A549 (cell line): ENCODE measurements at regions not wholly inside any gene's neighbourhood (a gene's known extent, or its start where the extent isn't known, plus 50 kb on each side); places are given as distances from the start of the nearest gene placed in this dataset.

Experiments
- ATAC-seq, 2 experiments: fragments of 200-7000 bp in 1 of 2; fragments of >200 bp in 1 of 2; cut with Nextera tagmentation in 1 of 2; cut with Tn5 transposase in 1 of 2; 3 replicates each; pipeline versions ENCODE4 v1.8.0 to v1.9.1; 2018 to 2020; ENCODE audit warnings: mild to moderate bottlenecking in 1 of 2, moderate library complexity in 1 of 2
- CTCF ChIA-PET: fragments of 300-600 bp; sonication (Branson Sonifier 250); formaldehyde crosslinking; extraction: SDS; loops from one replicate; lab custom pipeline; 2021; ENCODE audit warnings: antibody characterized with exemption, inconsistent platforms; lab: Yijun Ruan, JAX
- POLR2A ChIA-PET: fragments of 350-600 bp; formaldehyde crosslinking; extraction: SDS; loops from one replicate; lab custom pipeline; 2021; ENCODE audit warnings: antibody characterized with exemption, inconsistent platforms; lab: Yijun Ruan, JAX
- DNase-seq, 2 experiments: peaks; one replicate each; pipeline versions ENCODE4 v3.0.0 to v3.0.0-alpha.2; 2011 to 2016; ENCODE audit warnings: low read depth in 1 of 2, low spot score in 1 of 2
- FAIRE-seq: peaks from 2 replicates; lab custom pipeline; 2011; peaks lifted over from hg19 to GRCh38; lab: Jason Lieb, UNC
- H3K27ac ChIP-seq, 2 experiments: fragments of >200 bp; sonication (Bioruptor Twin); formaldehyde crosslinking; 3 replicates each; pipeline ENCODE4 v1.5.1; 2016 to 2017
- H3K4me1 ChIP-seq: fragments of >200 bp; sonication (Bioruptor Twin); formaldehyde crosslinking; 3 replicates; pipeline ENCODE4 v1.6.1; 2016
- H3K4me2 ChIP-seq: fragments of >200 bp; sonication (Bioruptor Twin); formaldehyde crosslinking; 3 replicates; pipeline ENCODE4 v1.6.1; 2016
- H3K4me3 ChIP-seq: fragments of >200 bp; sonication (Bioruptor Twin); formaldehyde crosslinking; 3 replicates; pipeline ENCODE4 v1.5.1; 2016
- H3K9me3 ChIP-seq: fragments of >200 bp; sonication (Bioruptor Twin); formaldehyde crosslinking; 3 replicates; pipeline ENCODE4 v1.6.1; 2016
- CBX8 ChIP-seq: fragments of 200-600 bp; sonication (generic); IDR thresholded peaks from 2 replicates; pipeline ENCODE4 v1.6.1; 2016
- CEBPB ChIP-seq, 2 experiments: fragments of >200 bp in 1 of 2; sonication (Bioruptor Twin) in 1 of 2; formaldehyde crosslinking in 1 of 2; IDR thresholded peaks; 2 replicates each; pipeline ENCODE4 v1.6.1; 2012 to 2016
- CHD2 ChIP-seq: fragments of 150-350 bp; IDR thresholded peaks from 2 replicates; pipeline ENCODE4 v1.6.1; 2014; ENCODE audit warnings: low read length; ENCODE audit not compliant: partially characterized antibody
- EP300 ChIP-seq, 2 experiments: fragments of >200 bp; sonication (Bioruptor Twin); formaldehyde crosslinking; IDR thresholded peaks; 2 replicates in 1 of 2; 3 replicates in 1 of 2; pipeline ENCODE4 v1.6.1; 2016 to 2017
- FOSB ChIP-seq: fragments of 250-450 bp; sonication (Bioruptor Pico); IDR thresholded peaks from 2 replicates; pipeline ENCODE4 v1.5.0; 2020; ENCODE audit warnings: mild to moderate bottlenecking, moderate library complexity
- GATA3 ChIP-seq: IDR thresholded peaks from 2 replicates; pipeline ENCODE4 v1.6.1; 2012; ENCODE audit warnings: borderline replicate concordance
- HDAC2 ChIP-seq: fragments of 200-600 bp; sonication (generic); IDR thresholded peaks from 2 replicates; pipeline ENCODE4 v1.6.1; 2016
- HOXA7 ChIP-seq: fragments of 250-450 bp; sonication (Bioruptor Pico); IDR thresholded peaks from 2 replicates; pipeline ENCODE4 v1.5.0; 2020; ENCODE audit warnings: mild to moderate bottlenecking, moderate library complexity
- HOXB5 ChIP-seq: fragments of 250-450 bp; sonication (Bioruptor Pico); IDR thresholded peaks from 2 replicates; pipeline ENCODE4 v1.5.0; 2020; ENCODE audit warnings: mild to moderate bottlenecking, moderate library complexity
- JUNB ChIP-seq: fragments of >200 bp; sonication (Bioruptor Twin); formaldehyde crosslinking; IDR thresholded peaks from 2 replicates; pipeline ENCODE4 v1.6.1; 2016
- KDM5A ChIP-seq: fragments of 200-600 bp; sonication (generic); IDR thresholded peaks from 2 replicates; pipeline ENCODE4 v1.6.1; 2016; ENCODE audit warnings: antibody characterized with exemption, mild to moderate bottlenecking
- MAFK ChIP-seq: fragments of 450-650 bp; IDR thresholded peaks from 2 replicates; pipeline ENCODE4 v1.6.1; 2014; ENCODE audit not compliant: partially characterized antibody
- MYC ChIP-seq: IDR thresholded peaks from 2 replicates; pipeline ENCODE4 v1.6.1; 2012; ENCODE audit warnings: mild to moderate bottlenecking, inconsistent platforms, low read length, improper control_type of control experiment, borderline replicate concordance
- POLR2A ChIP-seq: IDR thresholded peaks from 2 replicates; pipeline ENCODE4 v1.6.1; 2012; ENCODE audit warnings: mild to moderate bottlenecking, low read length
- POLR2AphosphoS2 ChIP-seq: conservative IDR thresholded peaks from 2 replicates; pipeline ENCODE4 v1.6.1; 2012; ENCODE audit warnings: low read length, improper control_type of control experiment, inconsistent platforms
- RFX5 ChIP-seq: fragments of 450-650 bp; IDR thresholded peaks from 2 replicates; pipeline ENCODE4 v1.7.1; 2014; ENCODE audit warnings: antibody characterized with exemption, mild to moderate bottlenecking, moderate library complexity
- SMC3 ChIP-seq: fragments of >200 bp; sonication (Bioruptor Twin); formaldehyde crosslinking; IDR thresholded peaks from 3 replicates; pipeline ENCODE4 v1.6.1; 2018; ENCODE audit warnings: inconsistent platforms
- SREBF2 ChIP-seq: fragments of 450-650 bp; IDR thresholded peaks from 2 replicates; pipeline ENCODE4 v1.6.1; 2014; ENCODE audit warnings: mild to moderate bottlenecking, moderate library complexity
- TFCP2L1 ChIP-seq: fragments of 250-450 bp; sonication (Bioruptor Pico); IDR thresholded peaks from 2 replicates; pipeline ENCODE4 v1.5.0; 2021; ENCODE audit warnings: mild to moderate bottlenecking
- ZC3H11A ChIP-seq: fragments of 450-650 bp; IDR thresholded peaks from 2 replicates; pipeline ENCODE4 v1.6.1; 2014; ENCODE audit warnings: antibody characterized with exemption, mild to moderate bottlenecking
- ZNF302 ChIP-seq: fragments of 250-450 bp; sonication (Bioruptor Pico); IDR thresholded peaks from 2 replicates; pipeline ENCODE4 v1.9.0; 2021; ENCODE audit warnings: inconsistent platforms, mild to moderate bottlenecking, moderate library complexity
- WGBS: methylation state at CpG from one replicate; pipeline ENCODE4 v1.1.6; 2017; ENCODE audit errors: missing lambda C conversion rate; 5-methylcytosine and 5-hydroxymethylcytosine counted together
- TF ChIP-seq, protein P1 (sequence below): IDR thresholded peaks from 2 replicates; pipeline ENCODE4 v1.6.1; 2012
- TF ChIP-seq, protein P2 (sequence below): fragments of >200 bp; sonication (Bioruptor Twin); formaldehyde crosslinking; IDR thresholded peaks from 3 replicates; pipeline ENCODE4 v1.5.1; 2016
- TF ChIP-seq, protein P3 (sequence below): fragments of >200 bp; sonication (Bioruptor Twin); formaldehyde crosslinking; IDR thresholded peaks from 2 replicates; pipeline ENCODE4 v1.6.1; 2016
- TF ChIP-seq, protein P4 (sequence below): fragments of 150-350 bp; IDR thresholded peaks from 2 replicates; pipeline ENCODE4 v1.6.1; 2014; ENCODE audit warnings: low read depth, mild to moderate bottlenecking, low read length
- TF ChIP-seq, protein P5 (sequence below): IDR thresholded peaks from 2 replicates; pipeline ENCODE4 v1.6.1; 2012; ENCODE audit warnings: low read depth, borderline replicate concordance
- TF ChIP-seq, protein P6 (sequence below): fragments of 250-450 bp; sonication (Bioruptor Pico); IDR thresholded peaks from 2 replicates; pipeline ENCODE4 v1.5.0; 2020; ENCODE audit warnings: low read depth, mild to moderate bottlenecking, moderate library complexity
- TF ChIP-seq, protein P7 (sequence below): fragments of 200-600 bp; sonication (generic); IDR thresholded peaks from 2 replicates; pipeline ENCODE4 v1.6.1; 2016; ENCODE audit warnings: antibody characterized with exemption, mild to moderate bottlenecking, moderate library complexity

DNA sequence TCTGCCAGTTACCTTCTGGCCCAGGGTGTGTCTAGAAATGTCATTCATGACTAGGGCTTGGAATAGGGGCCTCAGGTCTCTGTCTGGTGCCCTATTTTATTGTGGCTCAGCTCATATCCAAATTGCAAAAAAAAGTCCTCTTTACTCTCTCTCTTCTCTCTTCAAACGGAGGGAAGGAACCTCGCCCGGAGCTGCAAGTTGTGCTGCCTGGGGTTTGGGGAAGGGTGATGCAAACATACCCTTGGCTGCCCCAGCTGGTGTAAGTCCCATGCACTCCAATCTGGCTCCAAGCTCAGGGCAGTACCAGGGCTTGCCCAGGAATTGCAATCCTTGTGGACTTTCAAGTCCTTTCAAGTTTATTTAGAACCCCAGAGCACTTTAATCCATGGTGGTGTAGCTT is 549.6 kb downstream of the PCDH17 start:
- Histone ChIP-seq H3K4me3 (no peak overlapping the region), H3K9me3 (no peaks in the 10 kb centered on the region), H3K4me2 (no peak overlapping the region), H3K4me1 (no peaks in the 10 kb centered on the region), H3K27ac (no peak overlapping the region)
- ATAC-seq, result no peak
- no peak for DNase-seq
- TF ChIP-seq, protein P1, sequence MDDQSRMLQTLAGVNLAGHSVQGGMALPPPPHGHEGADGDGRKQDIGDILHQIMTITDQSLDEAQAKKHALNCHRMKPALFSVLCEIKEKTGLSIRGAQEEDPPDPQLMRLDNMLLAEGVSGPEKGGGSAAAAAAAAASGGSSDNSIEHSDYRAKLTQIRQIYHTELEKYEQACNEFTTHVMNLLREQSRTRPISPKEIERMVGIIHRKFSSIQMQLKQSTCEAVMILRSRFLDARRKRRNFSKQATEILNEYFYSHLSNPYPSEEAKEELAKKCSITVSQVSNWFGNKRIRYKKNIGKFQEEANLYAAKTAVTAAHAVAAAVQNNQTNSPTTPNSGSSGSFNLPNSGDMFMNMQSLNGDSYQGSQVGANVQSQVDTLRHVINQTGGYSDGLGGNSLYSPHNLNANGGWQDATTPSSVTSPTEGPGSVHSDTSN, result no peak
- TF ChIP-seq, protein P2, sequence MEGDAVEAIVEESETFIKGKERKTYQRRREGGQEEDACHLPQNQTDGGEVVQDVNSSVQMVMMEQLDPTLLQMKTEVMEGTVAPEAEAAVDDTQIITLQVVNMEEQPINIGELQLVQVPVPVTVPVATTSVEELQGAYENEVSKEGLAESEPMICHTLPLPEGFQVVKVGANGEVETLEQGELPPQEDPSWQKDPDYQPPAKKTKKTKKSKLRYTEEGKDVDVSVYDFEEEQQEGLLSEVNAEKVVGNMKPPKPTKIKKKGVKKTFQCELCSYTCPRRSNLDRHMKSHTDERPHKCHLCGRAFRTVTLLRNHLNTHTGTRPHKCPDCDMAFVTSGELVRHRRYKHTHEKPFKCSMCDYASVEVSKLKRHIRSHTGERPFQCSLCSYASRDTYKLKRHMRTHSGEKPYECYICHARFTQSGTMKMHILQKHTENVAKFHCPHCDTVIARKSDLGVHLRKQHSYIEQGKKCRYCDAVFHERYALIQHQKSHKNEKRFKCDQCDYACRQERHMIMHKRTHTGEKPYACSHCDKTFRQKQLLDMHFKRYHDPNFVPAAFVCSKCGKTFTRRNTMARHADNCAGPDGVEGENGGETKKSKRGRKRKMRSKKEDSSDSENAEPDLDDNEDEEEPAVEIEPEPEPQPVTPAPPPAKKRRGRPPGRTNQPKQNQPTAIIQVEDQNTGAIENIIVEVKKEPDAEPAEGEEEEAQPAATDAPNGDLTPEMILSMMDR, result no peak
- TF ChIP-seq GATA3 (no peak), MYC (no peak), EP300 (IDR thresholded peaks at IDR 0.05) (no peak), POLR2A (no peak), ZNF302 (CRISPR knock-in tag) (no peak), HDAC2 (no peak), CEBPB (IDR thresholded peaks at IDR 0.05) (no peak), TFCP2L1 (CRISPR knock-in tag) (no peak)
- TF ChIP-seq, protein P3, sequence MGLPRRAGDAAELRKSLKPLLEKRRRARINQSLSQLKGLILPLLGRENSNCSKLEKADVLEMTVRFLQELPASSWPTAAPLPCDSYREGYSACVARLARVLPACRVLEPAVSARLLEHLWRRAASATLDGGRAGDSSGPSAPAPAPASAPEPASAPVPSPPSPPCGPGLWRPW, result no peak
- FAIRE-seq, result no peak
- WGBS, result 29% methylated on average over 3 of the region's 3 CpGs
- CTCF ChIA-PET, result interaction anchor here (0.6 kb wide), 1 partner anchor 26 kb away, joined by 3 read pairs; no protein-coding TSS in a partner anchor
- POLR2A ChIA-PET, result no interaction called here

DNA sequence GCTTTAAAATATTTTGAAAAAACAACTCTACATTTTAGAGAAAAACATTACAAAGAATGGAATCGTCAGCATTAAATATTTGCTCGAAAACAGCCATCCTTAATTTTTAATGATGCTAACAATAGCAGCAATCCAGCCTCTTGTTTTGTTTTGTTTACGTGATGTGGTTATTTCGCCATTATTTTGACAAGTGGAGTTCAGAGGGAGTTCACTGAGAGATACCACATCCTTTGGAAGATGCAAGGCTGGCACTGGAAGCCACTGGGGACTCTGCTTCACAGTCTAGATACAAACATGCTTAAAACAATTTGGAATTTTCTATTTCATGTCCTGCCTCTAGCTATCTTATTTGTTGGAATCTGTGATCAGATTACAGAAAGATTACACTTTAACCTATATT is 556.3 kb downstream of the PCDH17 start:
- no peak for DNase-seq
- TF ChIP-seq ZC3H11A (no peak), JUNB (no peak), FOSB (CRISPR knock-in tag) (no peak), POLR2AphosphoS2 (no peak), HOXB5 (no peak), CBX8 (no peak), MAFK (no peak), CHD2 (no peak), RFX5 (no peak), SMC3 (no peak), EP300 (IDR thresholded peaks at IDR 0.05) (no peak), SREBF2 (no peak), TFCP2L1 (CRISPR knock-in tag) (no peak), HOXA7 (CRISPR knock-in tag) (no peak), KDM5A (no peak)
- TF ChIP-seq, protein P4, sequence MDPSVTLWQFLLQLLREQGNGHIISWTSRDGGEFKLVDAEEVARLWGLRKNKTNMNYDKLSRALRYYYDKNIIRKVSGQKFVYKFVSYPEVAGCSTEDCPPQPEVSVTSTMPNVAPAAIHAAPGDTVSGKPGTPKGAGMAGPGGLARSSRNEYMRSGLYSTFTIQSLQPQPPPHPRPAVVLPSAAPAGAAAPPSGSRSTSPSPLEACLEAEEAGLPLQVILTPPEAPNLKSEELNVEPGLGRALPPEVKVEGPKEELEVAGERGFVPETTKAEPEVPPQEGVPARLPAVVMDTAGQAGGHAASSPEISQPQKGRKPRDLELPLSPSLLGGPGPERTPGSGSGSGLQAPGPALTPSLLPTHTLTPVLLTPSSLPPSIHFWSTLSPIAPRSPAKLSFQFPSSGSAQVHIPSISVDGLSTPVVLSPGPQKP, result no peak
- TF ChIP-seq, protein P5, sequence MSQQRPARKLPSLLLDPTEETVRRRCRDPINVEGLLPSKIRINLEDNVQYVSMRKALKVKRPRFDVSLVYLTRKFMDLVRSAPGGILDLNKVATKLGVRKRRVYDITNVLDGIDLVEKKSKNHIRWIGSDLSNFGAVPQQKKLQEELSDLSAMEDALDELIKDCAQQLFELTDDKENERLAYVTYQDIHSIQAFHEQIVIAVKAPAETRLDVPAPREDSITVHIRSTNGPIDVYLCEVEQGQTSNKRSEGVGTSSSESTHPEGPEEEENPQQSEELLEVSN, result no peak
- TF ChIP-seq, protein P6, sequence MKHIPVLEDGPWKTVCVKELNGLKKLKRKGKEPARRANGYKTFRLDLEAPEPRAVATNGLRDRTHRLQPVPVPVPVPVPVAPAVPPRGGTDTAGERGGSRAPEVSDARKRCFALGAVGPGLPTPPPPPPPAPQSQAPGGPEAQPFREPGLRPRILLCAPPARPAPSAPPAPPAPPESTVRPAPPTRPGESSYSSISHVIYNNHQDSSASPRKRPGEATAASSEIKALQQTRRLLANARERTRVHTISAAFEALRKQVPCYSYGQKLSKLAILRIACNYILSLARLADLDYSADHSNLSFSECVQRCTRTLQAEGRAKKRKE (CRISPR knock-in tag), result no peak
- TF ChIP-seq, protein P7, sequence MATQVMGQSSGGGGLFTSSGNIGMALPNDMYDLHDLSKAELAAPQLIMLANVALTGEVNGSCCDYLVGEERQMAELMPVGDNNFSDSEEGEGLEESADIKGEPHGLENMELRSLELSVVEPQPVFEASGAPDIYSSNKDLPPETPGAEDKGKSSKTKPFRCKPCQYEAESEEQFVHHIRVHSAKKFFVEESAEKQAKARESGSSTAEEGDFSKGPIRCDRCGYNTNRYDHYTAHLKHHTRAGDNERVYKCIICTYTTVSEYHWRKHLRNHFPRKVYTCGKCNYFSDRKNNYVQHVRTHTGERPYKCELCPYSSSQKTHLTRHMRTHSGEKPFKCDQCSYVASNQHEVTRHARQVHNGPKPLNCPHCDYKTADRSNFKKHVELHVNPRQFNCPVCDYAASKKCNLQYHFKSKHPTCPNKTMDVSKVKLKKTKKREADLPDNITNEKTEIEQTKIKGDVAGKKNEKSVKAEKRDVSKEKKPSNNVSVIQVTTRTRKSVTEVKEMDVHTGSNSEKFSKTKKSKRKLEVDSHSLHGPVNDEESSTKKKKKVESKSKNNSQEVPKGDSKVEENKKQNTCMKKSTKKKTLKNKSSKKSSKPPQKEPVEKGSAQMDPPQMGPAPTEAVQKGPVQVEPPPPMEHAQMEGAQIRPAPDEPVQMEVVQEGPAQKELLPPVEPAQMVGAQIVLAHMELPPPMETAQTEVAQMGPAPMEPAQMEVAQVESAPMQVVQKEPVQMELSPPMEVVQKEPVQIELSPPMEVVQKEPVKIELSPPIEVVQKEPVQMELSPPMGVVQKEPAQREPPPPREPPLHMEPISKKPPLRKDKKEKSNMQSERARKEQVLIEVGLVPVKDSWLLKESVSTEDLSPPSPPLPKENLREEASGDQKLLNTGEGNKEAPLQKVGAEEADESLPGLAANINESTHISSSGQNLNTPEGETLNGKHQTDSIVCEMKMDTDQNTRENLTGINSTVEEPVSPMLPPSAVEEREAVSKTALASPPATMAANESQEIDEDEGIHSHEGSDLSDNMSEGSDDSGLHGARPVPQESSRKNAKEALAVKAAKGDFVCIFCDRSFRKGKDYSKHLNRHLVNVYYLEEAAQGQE, result no peak
- Histone ChIP-seq H3K27ac (no peak overlapping the region), H3K4me3 (no peak overlapping the region), H3K4me1 (no peaks in the 10 kb centered on the region), H3K4me2 (no peak overlapping the region), H3K9me3 (no peaks in the 10 kb centered on the region)
- no peak for FAIRE-seq
- ATAC-seq, result no peak
- ChIA-PET POLR2A (no interaction called here), CTCF (no interaction called here)
- 1% methylated on average over 4 of the region's 4 CpGs for WGBS
